H9 (cell line): ENCODE measurements at regions not wholly inside any gene's neighbourhood (a gene's known extent, or its start where the extent isn't known, plus 50 kb on each side); places are given as distances from the start of the nearest gene placed in this dataset.

Source experiments
- DNase-seq: peaks from one replicate; pipeline ENCODE4 v3.0.0-alpha.2; 2017
- H2AFZ ChIP-seq: one replicate; pipeline ENCODE4 v1.6.1; 2013; ENCODE audit warnings: mild to moderate bottlenecking, low read length, control low read depth, moderate library complexity
- H2AK5ac ChIP-seq: 2 replicates; pipeline ENCODE4 v1.6.1; 2013; ENCODE audit warnings: low read length, control low read depth, mixed read lengths; ENCODE audit not compliant: insufficient read length
- H2BK120ac ChIP-seq: one replicate; pipeline ENCODE4 v1.6.1; 2013; ENCODE audit warnings: low read depth, mild to moderate bottlenecking, low read length, control low read depth, inconsistent platforms; ENCODE audit not compliant: poor library complexity, severe bottlenecking
- H2BK12ac ChIP-seq: 2 replicates; pipeline ENCODE4 v1.6.1; 2013; ENCODE audit warnings: low read length, control low read depth, mixed read lengths, low read depth; ENCODE audit not compliant: insufficient read length
- H2BK15ac ChIP-seq: 2 replicates; pipeline ENCODE4 v1.6.1; 2013; ENCODE audit warnings: low read depth, low read length, control low read depth
- H2BK20ac ChIP-seq: one replicate; pipeline ENCODE4 v1.6.1; 2013; ENCODE audit warnings: low read depth, mild to moderate bottlenecking, low read length, control low read depth, inconsistent platforms; ENCODE audit not compliant: poor library complexity, severe bottlenecking
- H2BK5ac ChIP-seq: 2 replicates; pipeline ENCODE4 v1.6.1; 2013; ENCODE audit warnings: low read length, control low read depth, mixed read lengths; ENCODE audit not compliant: insufficient read length
- H3K14ac ChIP-seq: 2 replicates; pipeline ENCODE4 v1.6.1; 2013; ENCODE audit warnings: low read length, control low read depth; ENCODE audit not compliant: insufficient read depth
- H3K18ac ChIP-seq: 2 replicates; pipeline ENCODE4 v1.6.1; 2013; ENCODE audit warnings: low read depth, mild to moderate bottlenecking, mixed read lengths, low read length, control low read depth; ENCODE audit not compliant: insufficient read length
- H3K23ac ChIP-seq: 2 replicates; pipeline ENCODE4 v1.6.1; 2013; ENCODE audit warnings: low read length, control low read depth, mixed read lengths, low read depth; ENCODE audit not compliant: insufficient read length
- H3K23me2 ChIP-seq: 2 replicates; pipeline ENCODE4 v1.6.1; 2013; ENCODE audit warnings: low read depth, mild to moderate bottlenecking, mixed read lengths, low read length, control low read depth; ENCODE audit not compliant: insufficient read length, poor library complexity, severe bottlenecking
- H3K27ac ChIP-seq: 2 replicates; pipeline ENCODE4 v1.5.1; 2013; ENCODE audit warnings: low read length, control low read depth, mixed read lengths, low read depth; ENCODE audit not compliant: insufficient read length
- H3K27me3 ChIP-seq: 2 replicates; pipeline ENCODE4 v1.6.1; 2013; ENCODE audit warnings: low read length, control low read depth, inconsistent platforms; ENCODE audit not compliant: insufficient read depth
- H3K4ac ChIP-seq: 2 replicates; pipeline ENCODE4 v1.6.1; 2013; ENCODE audit warnings: low read depth, mild to moderate bottlenecking, control low read depth, inconsistent platforms, low read length, moderate library complexity
- H3K4me1 ChIP-seq: 2 replicates; pipeline ENCODE4 v1.6.1; 2013; ENCODE audit warnings: low read length, control low read depth, inconsistent platforms; ENCODE audit not compliant: insufficient read depth
- H3K4me2 ChIP-seq: 2 replicates; pipeline ENCODE4 v1.6.1; 2013; ENCODE audit warnings: low read length, control low read depth, mixed read lengths; ENCODE audit not compliant: insufficient read length, insufficient read depth
- H3K56ac ChIP-seq: 2 replicates; pipeline ENCODE4 v1.6.1; 2013; ENCODE audit warnings: low read depth, mild to moderate bottlenecking, mixed read lengths, low read length, control low read depth; ENCODE audit not compliant: insufficient read length
- H3K79me1 ChIP-seq: 2 replicates; pipeline ENCODE4 v1.6.1; 2013; ENCODE audit warnings: low read depth, mild to moderate bottlenecking, moderate library complexity, low read length, control low read depth, inconsistent platforms; ENCODE audit not compliant: insufficient read depth, poor library complexity, severe bottlenecking
- H3K79me2 ChIP-seq: 2 replicates; pipeline ENCODE4 v1.6.1; 2013; ENCODE audit warnings: low read length, control low read depth, inconsistent platforms; ENCODE audit not compliant: insufficient read depth
- H3K9ac ChIP-seq: 2 replicates; pipeline ENCODE4 v1.6.1; 2013; ENCODE audit warnings: low read length, control low read depth, mixed read lengths; ENCODE audit not compliant: insufficient read length; ENCODE audit errors: extremely low read depth
- H3K9me3 ChIP-seq: one replicate; pipeline ENCODE4 v1.6.1; 2013; ENCODE audit warnings: low read depth, low read length, inconsistent platforms; ENCODE audit not compliant: control insufficient read depth
- H3T11ph ChIP-seq: one replicate; pipeline ENCODE4 v1.6.1; 2013; ENCODE audit warnings: mild to moderate bottlenecking, low read length, control low read depth, inconsistent platforms
- H4K20me1 ChIP-seq: one replicate; pipeline ENCODE4 v1.6.1; 2013; ENCODE audit not compliant: control insufficient read depth, insufficient read length, insufficient read depth
- H4K5ac ChIP-seq: 2 replicates; pipeline ENCODE4 v1.6.1; 2013; ENCODE audit warnings: low read depth, mild to moderate bottlenecking, mixed read lengths, low read length, control low read depth; ENCODE audit not compliant: insufficient read length
- H4K8ac ChIP-seq: replicated peaks from 2 replicates; pipeline ENCODE4 v1.6.1; 2013; ENCODE audit warnings: low read length, control low read depth, mixed read lengths, low read depth; ENCODE audit not compliant: insufficient read length
- H4K91ac ChIP-seq: 2 replicates; pipeline ENCODE4 v1.6.1; 2013; ENCODE audit warnings: low read depth, mild to moderate bottlenecking, moderate library complexity, mixed read lengths, low read length, control low read depth; ENCODE audit not compliant: insufficient read length
- H3K27ac Mint-ChIP-seq, 3 experiments: 2 replicates in 2 of 3; 3 replicates in 1 of 3; pipeline ENCODE4 v1.8.0; 2020 to 2021; ENCODE audit warnings: mixed read lengths in 3 of 3, mild to moderate bottlenecking in 1 of 3, moderate library complexity in 1 of 3
- H3K27me3 Mint-ChIP-seq: 2 replicates; pipeline ENCODE4 v1.8.0; 2021; ENCODE audit warnings: low read depth, mild to moderate bottlenecking, moderate library complexity, mixed read lengths
- H3K36me3 Mint-ChIP-seq, 3 experiments: 2 replicates in 2 of 3; 3 replicates in 1 of 3; pipeline ENCODE4 v1.8.0; 2020 to 2021; ENCODE audit warnings: low read depth in 3 of 3, mixed read lengths in 3 of 3; ENCODE audit not compliant: insufficient read depth in 1 of 3
- H3K4me1 Mint-ChIP-seq, 2 experiments: 2 replicates each; pipeline ENCODE4 v1.8.0; 2020; ENCODE audit warnings: mixed read lengths in 2 of 2
- H3K4me3 Mint-ChIP-seq, 2 experiments: 2 replicates in 1 of 2; 3 replicates in 1 of 2; pipeline ENCODE4 v1.8.0; 2020 to 2021; ENCODE audit warnings: mild to moderate bottlenecking in 2 of 2, mixed read lengths in 2 of 2, moderate library complexity in 1 of 2
- H3K9me3 Mint-ChIP-seq, 2 experiments: 2 replicates in 1 of 2; 3 replicates in 1 of 2; pipeline ENCODE4 v1.8.0; 2020; ENCODE audit warnings: mild to moderate bottlenecking in 2 of 2, mixed read lengths in 2 of 2, moderate library complexity in 1 of 2
- WGBS: extraction: QIAGEN DNeasy Blood & Tissue Kit; methylation state at CpG from one replicate; pipeline ENCODE4 v1.1.7; 2013; ENCODE audit warnings: missing lambda C conversion rate, low lambda C conversion rate, mixed read lengths; ENCODE audit not compliant: insufficient read length; ENCODE audit errors: extremely low coverage; 5-methylcytosine and 5-hydroxymethylcytosine counted together
- TF ChIP-seq, protein P1 (sequence below): fragments of 200-600 bp; sonication (generic); conservative IDR thresholded peaks from 3 replicates; pipeline ENCODE4 v1.8.0; 2021; ENCODE audit warnings: antibody characterized with exemption, mild to moderate bottlenecking

DNA sequence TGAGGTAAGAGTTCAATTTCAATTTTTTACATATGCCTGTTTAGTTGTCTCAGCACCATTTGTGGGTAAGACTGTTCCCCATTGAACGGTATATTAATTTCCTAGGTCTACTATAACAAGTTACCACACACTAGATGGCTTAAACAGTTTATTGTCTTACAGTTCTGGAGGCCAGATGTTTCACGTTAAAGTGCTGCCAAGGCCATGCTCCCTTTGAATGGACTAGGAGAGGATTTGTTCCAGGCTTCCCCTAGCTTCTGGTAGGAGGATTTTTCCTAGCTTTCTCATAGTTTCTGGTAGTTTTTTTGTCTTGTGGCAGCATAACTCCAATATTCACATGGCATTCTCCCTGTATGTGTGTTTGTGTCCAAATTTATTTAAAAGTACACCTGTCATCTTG lies 149.3 kb upstream of the CYSLTR1 start:
- H2AK5ac ChIP-seq: no peak overlapping the region
- H4K20me1 ChIP-seq: no peaks in the 10 kb centered on the region
- no peaks in the 10 kb centered on the region for H3K4me1 ChIP-seq
- H4K5ac ChIP-seq: no peak overlapping the region
- no peak overlapping the region for H3K4ac ChIP-seq
- Mint-ChIP-seq H3K4me3 (no peak overlapping the region), H3K27me3 (no peaks in the 10 kb centered on the region; the same call in 1 of the 2 replicates), H3K36me3 (peaks cover 9 to 18% (median 10%) of the 10 kb centered on the region in 3 experiments), H3K9me3 (peaks cover 79 to 81% of the 10 kb centered on the region in 2 experiments), H3K27ac (no peak overlapping the region), H3K4me1 (no peaks in the 10 kb centered on the region)
- H2BK5ac ChIP-seq: no peak overlapping the region
- H2BK120ac ChIP-seq: no peak overlapping the region
- H2BK12ac ChIP-seq: no peak overlapping the region
- H4K91ac ChIP-seq: no peak overlapping the region
- no peak for DNase-seq
- H3T11ph ChIP-seq: no peak overlapping the region
- no peaks in the 10 kb centered on the region for H3K9me3 ChIP-seq
- H3K79me1 ChIP-seq: no peaks in the 10 kb centered on the region
- no peak overlapping the region for H2BK20ac ChIP-seq
- no peak overlapping the region for H3K14ac ChIP-seq
- no peaks in the 10 kb centered on the region for H3K27me3 ChIP-seq
- no peaks in the 10 kb centered on the region for H3K23me2 ChIP-seq
- no peak overlapping the region for H3K56ac ChIP-seq
- no peak overlapping the region for H4K8ac ChIP-seq
- no peak overlapping the region for H3K23ac ChIP-seq
- no peak overlapping the region for H3K27ac ChIP-seq
- H2BK15ac ChIP-seq: no peak overlapping the region
- H3K4me2 ChIP-seq: no peak overlapping the region
- H2AFZ ChIP-seq: no peak overlapping the region
- H3K9ac ChIP-seq: no peak overlapping the region
- no peak overlapping the region for H3K18ac ChIP-seq
- H3K79me2 ChIP-seq: no peaks in the 10 kb centered on the region
- WGBS: no CpG with 5 or more reads among the region's 2 CpGs
- TF ChIP-seq, protein P1, sequence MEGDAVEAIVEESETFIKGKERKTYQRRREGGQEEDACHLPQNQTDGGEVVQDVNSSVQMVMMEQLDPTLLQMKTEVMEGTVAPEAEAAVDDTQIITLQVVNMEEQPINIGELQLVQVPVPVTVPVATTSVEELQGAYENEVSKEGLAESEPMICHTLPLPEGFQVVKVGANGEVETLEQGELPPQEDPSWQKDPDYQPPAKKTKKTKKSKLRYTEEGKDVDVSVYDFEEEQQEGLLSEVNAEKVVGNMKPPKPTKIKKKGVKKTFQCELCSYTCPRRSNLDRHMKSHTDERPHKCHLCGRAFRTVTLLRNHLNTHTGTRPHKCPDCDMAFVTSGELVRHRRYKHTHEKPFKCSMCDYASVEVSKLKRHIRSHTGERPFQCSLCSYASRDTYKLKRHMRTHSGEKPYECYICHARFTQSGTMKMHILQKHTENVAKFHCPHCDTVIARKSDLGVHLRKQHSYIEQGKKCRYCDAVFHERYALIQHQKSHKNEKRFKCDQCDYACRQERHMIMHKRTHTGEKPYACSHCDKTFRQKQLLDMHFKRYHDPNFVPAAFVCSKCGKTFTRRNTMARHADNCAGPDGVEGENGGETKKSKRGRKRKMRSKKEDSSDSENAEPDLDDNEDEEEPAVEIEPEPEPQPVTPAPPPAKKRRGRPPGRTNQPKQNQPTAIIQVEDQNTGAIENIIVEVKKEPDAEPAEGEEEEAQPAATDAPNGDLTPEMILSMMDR: no peak
